ENCODE measurements at regions not wholly inside any gene's neighbourhood (a gene's known extent, or its start where the extent isn't known, plus 50 kb on each side); places are given as distances from the start of the nearest gene placed in this dataset.

DNA sequence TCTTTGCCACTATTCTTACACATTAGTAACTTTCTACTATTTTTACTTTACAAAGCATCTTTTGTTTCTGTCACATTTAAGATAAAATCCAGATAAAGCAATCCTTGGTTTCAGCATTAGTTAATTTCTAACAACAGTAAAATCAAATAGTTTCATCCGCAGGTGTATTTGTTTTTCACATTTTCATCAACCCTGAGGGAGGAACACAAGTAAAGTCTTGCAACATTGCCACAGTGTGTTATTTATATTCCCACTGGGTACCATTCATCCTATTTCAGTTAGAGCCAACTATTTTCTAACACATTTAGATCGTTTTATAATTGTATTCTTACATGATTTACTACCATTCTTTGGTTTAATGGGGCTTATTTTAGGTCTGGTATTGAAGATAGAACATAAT lies 908.7 kb upstream of the CITED2 start:
- no peak for DNase-seq

DNA sequence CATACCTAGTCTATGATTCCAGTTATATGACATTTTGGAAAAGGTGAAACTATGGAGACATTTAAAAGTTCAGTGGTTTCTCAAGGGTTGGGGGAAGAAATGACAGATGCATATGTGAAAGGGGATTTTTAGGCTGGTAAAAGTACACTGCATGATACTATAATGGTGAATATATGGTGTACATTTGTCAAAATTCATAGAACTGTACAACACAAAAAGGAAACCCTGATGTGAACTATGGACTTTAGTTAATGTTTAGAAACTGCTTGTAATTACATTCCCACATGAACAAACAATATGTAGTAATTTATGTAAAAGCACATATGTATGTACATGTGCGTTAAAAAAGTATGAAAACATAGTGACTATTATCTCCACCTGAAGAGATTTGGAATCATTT lies 907.3 kb upstream of the CITED2 start:
- no peak for DNase-seq

DNA sequence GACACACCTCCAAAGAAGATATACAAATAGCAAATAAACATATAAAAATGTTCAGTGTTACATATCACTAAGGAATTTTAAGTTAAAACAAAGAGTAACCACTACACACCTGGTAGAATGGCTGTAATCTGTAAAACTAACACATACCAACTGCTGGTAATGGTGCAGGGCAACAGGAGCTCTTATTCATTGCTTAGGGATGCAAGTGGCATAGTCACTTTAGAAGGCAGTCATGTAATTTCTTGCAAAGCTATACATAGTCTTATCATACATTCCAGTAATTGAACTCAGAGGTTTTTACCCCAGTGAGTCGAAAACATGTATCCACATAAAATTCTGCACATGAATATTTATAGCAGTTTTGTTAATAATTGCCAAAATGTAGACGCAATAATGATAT lies 906.8 kb upstream of the CITED2 start:
- DNase-seq, result peak; percentile 33

DNA sequence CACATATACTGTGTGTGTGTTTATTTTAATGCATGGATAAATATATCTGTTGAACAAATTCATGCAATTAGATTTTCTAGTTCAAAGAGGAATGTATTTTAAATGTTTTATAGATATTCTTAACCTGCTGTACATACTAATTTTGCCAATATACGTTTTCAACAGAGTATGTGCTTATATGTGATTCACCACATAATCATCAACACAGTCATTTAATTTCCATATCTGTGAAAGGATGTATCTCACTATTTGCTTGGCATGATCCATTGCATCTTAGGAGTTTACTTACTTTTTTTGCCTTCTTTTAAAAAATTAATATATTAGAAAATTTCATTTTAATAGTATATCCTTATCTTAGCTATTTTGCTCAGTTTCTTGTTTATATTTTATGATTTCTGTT lies 902.3 kb upstream of the CITED2 start:
- DNase-seq, result peak; percentile 53

DNA sequence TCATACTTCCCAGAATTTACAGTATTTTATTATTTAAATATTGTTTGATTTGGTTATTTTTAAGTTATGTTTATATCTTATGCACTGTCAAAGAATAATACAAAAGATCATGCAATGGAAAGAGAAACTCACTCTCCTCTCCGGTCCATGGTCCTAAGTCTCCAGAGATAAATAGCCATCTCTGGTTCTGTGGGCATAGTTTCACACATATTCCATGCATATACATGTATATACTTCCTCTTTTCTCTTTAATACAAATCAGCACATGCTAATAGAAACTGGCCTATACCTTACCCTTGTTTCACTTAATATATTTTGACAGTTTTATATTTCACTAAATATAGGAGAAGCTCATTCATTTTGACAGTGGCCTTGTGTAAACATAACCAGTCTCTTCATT lies 901.7 kb upstream of the CITED2 start:
- DNase-seq, result no peak

DNA sequence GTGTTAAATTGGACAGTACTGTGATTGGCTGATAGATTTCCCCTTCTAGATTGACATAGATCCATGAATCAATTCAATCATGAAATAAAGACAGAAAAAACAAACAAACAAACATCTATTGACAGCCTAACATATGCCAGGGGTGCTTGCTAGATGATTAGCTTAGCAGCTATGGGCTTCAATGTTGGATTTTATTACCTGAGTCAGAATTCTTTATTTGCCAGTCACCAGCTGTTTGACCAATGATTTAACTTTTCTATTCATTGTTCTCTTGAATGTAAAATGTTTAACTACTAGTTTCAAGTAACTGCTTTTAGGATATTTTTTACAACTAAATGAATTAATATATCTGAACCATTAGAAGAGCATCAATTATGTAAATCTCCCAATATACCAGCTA lies 901.3 kb upstream of the CITED2 start:
- no peak for DNase-seq

DNA sequence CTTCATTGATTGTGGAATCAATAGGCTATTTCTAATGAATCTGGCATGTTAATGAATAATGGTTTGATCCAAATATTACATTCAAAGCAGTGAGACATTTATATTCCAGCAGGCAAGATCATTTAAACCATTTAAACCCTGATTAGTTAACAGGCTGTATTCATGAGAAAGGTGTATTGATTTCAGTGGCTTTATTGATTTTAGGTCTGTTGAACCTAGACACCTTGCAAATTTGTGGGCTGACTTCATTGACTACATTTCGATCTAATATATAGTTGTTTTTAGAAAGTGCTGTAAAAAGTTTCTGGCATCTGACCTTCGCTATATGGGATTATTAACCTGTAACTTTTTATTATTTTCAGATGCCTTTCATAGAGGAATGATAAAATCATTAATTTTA lies 900.1 kb upstream of the CITED2 start:
- DNase-seq, result no peak

DNA sequence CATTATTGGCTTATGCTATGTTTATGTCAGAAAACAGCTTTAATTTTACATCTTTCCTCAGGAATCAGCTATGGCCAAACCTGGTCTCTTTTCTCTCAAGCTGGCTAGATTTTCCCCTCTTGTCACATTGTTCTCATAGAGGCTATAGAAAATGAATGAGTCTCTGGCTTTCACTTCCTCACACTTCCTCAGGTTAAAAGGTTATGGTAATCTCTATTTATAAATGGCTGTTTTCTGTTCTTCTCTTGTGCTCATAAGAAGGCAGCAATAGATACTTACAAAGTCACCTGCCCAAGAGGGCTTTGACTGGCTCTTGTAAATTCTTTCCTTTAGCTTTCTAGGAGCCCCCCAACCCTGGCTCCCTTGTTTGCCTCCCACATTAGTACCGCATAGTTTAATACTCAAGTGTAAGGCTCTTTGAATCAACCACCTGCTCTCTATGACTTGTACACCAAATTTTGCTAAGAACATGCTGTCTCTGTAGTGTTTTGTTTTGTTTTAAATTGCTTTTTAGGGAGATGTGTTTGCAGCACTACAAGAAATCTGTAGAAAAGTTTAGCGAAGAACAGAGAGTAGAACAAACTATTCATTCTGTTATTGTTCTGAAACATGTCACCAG lies 897.4 kb upstream of the CITED2 start:
- no peak for DNase-seq

DNA sequence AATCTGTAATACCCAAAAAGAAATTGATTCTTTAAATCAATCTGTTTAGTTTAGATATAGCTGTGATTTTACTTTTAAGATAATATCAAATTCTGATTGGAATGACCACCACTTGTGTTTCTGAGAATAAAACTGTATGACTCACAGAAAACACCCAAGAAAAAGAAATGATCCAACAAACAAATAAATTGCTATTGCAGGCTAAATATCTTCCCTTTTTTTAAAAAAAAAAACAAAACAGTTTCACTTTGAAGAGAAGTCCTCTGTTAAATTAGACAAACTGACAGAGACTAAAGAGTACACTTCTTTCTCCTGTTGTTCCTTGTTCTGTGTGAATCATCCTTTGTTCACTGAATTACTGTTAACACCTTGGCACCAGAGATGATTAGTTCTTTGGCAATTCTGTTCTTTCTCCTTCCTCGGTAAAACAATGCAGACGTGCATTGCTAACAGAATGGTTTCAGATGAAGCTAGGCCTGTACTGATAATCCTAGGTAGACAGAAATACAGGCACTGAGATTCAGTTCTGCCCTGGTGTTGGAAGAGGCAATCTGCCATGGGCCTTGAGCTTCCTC lies 895.2 kb upstream of the CITED2 start:
- DNase-seq, result peak; percentile 33

DNA sequence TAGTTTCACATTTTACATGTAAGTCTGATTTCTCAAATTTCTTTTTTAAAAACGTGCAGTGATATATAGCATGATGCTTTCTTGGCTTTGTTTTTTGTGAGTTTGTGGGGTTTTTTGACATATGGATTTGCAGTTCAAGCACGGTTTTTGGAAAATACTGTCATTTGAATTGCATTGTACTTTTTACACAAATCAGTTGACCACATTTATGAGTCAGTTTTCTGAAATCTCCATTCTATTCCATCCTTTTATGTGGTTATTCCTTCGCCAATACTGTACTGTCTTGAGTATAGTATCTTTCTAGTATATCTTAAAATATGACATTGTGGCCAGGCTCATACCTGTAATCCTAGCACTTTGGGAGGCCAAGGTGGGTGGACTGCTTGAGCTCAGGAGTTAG lies 890.0 kb upstream of the CITED2 start:
- peak; percentile 51 for DNase-seq

DNA sequence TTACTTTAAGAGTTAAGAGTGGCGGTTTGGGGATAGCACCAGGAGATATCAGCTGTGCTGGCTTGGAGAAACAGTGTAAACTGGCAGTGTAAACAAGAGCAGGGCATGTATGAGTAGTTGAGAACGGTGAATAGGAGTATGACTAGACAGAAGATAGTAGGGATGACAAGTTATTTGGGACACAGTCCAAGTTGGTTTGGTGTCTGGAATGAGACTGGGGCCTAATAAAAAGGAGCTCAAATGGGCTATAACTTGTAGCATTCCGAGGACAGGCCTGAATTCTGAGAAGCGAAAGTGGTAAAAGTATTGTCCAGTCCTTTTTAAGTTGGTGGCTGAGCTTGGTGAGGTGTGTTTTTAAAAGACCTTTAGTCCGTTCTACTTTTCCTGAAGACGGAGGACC lies 883.9 kb upstream of the CITED2 start:
- DNase-seq, result peak; percentile 49

DNA sequence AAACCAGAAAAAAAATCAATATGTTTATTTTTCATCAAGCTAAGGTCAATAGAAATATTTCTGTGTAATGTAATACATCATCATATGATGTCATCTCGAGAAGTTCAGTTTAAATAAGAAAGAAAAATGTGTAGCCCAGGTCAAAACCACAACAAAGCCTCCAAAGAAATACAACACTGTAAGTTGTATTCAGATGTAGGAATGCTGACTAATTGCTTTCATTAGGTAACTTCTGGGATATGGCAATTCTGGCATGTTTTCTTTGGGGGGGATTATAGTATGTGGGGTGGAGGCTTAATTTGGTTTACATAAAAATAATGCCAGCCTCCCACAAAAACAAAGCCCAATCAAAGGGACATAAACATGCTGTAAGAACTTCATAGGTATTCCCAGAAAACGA lies 881.8 kb upstream of the CITED2 start:
- DNase-seq, result peak; percentile 29

DNA sequence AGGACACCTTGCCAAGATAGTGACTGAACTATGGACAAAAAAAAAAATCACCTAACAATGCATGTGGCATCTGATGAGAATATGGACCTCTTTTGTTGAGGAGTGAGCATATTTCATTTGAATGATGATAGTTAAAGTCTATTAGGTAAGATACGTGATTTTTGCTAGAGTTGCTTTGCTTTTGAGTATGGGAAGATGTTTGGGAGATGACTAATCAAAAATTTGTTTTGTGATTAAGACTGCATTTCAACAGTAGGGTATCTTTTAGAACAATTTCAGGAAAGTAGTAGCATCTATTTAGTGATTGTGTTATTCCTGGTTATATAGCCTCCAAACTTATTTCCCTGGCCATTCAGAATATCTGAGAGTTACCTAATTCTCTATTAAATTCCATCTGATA lies 878.6 kb upstream of the CITED2 start:
- DNase-seq, result peak; percentile 66

DNA sequence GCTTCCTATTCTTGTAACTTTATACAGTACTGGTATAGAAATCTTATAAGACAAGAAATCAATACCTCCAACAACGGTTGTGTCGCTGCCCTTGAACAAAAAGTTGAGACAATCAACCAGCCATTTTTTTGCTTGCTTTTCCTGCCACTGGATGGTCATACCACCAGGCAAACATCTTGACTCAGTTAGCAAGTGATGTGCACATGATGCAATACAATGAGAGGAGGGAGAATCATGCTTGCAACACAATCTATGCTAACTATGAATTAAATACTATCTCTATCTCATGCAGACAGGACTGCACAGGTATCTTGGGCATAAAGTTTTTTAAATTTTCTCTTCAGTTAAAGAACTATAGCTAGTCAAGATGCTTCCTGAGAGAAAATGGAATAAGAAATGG lies 877.7 kb upstream of the CITED2 start:
- DNase-seq, result peak; percentile 11

DNA sequence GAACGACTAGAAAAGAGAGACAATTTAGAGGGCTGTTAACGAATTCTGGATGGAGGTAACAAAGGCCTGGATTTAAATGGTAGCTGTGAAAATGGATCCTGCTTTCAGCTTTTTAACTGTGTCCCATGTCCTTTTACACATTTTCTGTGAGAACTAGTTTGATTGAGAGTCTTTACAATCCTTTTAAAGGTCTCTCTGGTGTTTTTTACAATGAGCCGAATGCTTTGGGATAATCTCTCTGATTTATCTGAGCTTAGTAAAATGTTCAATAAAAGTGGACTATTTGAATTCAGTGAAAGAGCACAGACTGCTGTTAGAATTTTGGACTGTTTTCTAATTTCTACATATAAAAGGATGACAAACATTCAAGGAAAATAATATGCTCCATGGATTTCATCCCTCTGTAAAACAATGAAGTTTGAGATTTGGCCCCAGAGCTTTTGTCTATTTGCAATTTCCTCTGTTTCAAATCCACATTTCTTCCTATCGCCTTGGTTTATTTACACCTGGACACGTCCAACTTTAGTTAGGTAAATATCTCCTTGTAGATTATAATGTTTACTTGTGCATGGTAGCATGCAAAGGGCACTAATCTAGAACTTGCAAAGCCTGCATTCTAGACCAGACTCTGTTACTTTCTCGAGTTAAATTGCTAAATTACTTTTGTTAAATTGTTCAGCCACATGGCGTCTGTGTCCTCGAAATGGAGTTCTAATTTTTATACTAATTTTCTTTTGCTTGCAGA lies 871.0 kb upstream of the CITED2 start:
- DNase-seq, result no peak

DNA sequence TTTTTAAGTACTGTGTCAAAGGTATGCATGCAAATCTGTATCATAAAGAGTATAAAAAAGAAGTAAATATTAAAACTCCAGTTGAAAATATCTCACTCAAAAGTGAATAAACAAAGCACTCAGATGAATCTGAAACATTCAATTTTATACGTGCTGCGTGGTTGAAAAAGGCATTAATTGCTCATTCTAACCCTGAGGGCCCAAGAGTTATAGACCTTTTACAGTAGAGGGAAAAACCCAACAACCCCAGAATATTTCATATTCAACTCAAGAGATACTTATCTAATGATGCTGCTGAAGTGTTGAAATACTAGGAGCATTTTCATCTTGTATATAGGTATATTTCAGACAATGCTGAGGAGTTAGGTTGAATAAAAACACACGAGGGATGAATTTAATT lies 862.8 kb upstream of the CITED2 start:
- DNase-seq, result no peak

DNA sequence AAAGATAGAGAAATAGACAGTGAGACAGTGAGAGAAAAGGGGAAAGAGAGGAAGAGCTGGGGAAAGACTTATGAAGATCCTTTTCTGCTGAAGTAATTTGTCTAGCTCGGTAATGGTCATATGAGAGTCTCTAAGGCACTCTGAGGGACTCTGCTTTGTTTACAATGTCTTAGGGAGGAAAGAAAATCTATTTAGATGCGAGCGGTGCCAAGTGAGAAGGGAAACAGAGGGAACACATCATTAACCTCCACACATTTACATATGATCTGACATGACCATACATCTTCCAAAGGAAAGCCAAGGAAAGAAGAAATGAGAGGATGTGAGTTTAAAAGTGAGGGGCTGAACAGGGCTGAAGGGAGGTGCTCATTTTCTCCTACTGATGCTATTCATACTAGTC lies 862.3 kb upstream of the CITED2 start:
- DNase-seq, result no peak

DNA sequence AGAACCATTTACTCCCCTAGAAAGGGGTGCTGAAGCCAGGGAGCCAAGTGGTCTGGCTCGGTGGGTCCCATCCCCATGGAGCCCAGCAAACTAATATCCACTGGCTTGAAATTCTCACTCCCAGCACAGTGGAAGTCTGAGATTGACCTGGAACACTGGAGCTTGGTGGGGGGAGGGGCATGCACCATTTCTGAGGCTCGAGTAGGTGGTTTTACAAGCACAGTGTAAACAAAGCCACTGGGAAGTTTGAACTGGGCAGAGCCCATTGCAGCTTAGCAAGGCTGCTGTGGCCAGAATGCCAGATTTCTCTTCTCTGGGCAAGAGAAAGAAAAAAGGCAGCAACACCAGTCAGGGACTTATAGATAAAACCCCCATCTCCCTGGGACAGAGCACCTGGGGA lies 855.8 kb upstream of the CITED2 start:
- no peak for DNase-seq

DNA sequence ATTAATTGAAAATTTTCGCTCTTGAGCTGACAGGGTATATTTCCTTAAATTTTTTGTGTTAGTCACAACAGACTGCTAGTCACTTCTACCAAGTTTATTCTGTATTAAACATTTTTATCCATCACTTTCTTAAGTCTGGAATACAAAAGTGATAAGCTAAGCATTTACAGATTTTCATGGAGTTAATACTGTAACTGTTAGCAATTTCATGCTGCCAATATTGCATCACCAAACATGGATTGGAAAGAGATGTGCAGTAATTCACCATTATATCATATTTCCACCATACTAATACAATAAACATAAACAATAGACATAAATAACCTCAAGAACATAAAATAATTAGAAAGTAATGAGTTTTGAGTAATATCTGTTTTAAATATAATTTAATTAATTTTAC lies 854.0 kb upstream of the CITED2 start:
- DNase-seq, result no peak

DNA sequence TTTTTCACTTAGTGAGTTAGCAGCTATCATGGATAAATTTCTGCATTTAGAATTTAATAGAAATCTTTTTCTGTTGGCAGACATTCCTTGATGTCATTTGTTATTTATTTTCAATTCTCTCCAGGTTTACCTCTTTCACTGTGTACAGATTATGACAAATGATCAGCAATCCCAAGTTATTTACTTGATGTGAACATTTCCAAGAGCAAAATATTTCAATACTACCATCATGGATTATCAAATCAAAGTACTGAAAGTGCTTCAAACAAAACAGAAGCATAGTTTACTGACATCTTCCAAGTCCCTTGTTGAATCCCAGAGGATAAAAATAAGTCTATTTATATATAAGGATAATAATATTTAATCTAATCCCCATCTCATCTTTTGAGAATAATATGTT lies 852.2 kb upstream of the CITED2 start:
- DNase-seq, result no peak

DNA sequence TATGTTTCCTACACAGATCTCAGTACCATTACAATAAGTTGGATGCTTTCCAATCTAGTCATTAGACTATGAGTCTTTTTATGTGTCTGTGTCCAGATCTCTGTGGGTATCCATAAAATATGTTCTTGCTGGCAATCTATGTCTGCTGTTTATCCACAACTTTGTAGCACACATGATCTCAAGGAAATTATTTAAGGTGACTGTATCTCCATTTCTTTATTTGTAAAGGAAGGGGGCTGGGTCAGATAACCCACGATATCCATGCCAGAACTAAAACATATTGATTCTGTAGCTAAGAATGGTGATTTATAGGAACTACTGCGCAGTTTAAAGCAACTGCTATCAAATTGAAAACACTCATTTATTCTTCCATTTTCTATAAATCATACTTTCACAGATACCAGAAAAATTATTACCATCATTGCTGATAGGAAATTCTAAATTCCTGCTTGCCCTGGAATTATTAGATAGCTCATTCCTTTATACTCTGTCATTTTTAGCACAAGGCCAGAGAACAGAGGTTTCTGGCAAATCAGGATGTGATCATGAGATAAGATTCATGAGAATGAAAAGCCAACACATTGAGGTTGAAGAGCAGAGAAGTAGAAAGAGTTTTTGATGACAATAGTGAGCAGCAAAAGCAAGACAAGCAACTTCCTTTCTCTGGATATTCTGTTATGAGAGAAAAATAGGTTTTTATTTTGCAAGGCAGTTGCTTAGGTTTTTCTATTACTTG lies 851.4 kb upstream of the CITED2 start:
- peak; percentile 85 for DNase-seq

DNA sequence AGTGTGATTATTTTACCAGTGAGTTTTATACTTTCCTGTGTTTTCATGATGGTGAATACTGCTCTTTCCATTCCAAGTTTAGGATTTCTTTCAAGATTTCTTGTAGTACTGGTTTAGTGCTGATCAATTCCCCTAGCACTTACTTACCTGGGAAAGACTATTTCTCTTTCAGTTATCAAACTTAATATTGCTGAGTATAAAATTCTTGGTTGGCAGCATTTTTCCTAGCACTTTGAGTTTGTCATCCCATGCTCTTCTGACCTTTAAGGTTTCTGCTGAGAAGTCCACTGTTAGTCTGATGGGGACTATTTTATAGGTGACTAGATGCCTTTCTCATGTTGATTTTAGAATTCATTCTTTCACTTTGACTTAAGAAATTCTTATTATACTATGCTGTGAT lies 842.8 kb upstream of the CITED2 start:
- no peak for DNase-seq

DNA sequence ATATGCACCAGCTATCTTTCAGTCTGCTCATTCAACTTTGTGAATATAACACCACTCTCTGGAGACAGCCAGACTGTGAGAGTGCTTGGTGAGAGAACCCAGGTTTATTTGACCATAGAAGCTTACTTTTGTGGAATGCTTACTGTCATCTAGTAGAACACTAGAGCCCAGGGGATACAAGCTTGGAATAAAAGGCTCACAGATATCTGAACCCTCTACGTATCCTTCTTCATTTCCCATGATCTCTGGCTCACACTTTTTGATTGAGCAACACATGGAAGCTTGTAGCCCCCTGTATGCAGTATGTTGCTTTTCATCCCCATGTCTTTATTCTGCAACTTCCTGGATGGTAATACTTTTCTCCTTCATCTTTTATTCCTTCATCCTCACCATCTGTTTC lies 835.3 kb upstream of the CITED2 start:
- DNase-seq, result no peak

DNA sequence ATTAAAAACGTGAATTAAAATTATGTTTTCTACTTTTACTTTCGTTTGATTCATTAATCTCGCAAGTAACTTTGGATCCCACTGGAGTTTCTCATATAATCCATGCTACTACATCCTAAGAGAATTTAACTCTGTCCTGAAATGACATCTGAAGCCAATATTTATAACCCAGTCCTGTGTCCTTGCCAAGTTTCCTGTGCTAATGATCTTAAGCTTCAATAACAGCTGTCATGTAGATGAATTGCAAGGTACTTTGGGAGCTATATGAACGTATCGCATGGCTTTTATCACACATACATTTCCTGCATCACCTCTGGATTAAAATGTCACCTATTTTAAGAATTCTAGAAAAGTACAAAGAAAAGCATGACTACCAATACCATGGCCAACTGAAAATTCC lies 833.8 kb upstream of the CITED2 start:
- DNase-seq, result peak; percentile 61

Data from fibroblast of skin of right biceps (primary cell).